Thoracic aorta (tissue), 2 donors: ENCODE measurements at regions not wholly inside any gene's neighbourhood (a gene's known extent, or its start where the extent isn't known, plus 50 kb on each side); places are given as distances from the start of the nearest gene placed in this dataset.

Experiments used
- ATAC-seq: fragments of 150-250 bp; one replicate; pipeline ENCODE4 v1.8.0; 2017; ENCODE audit warnings: low read depth; ENCODE audit not compliant: insufficient number of reproducible peaks, low FRiP score
- DNase-seq: peaks from one replicate; pipeline ENCODE4 v3.0.0-alpha.2; 2020; ENCODE audit warnings: low spot score
- H3K27ac ChIP-seq, 2 donors: fragments of 200-600 bp; sonication (generic); 1 replicate in 1 of 2; 2 replicates in 1 of 2; pipeline ENCODE4 v1.5.1; 2016; ENCODE audit warnings: mild to moderate bottlenecking in 2 of 2, moderate library complexity in 2 of 2
- H3K27me3 ChIP-seq: fragments of 200-600 bp; sonication (generic); replicated peaks from 2 replicates; pipeline ENCODE4 v1.6.0; 2016; ENCODE audit warnings: mild to moderate bottlenecking; ENCODE audit not compliant: insufficient read depth
- H3K36me3 ChIP-seq: fragments of 200-600 bp; sonication (generic); one replicate; pipeline ENCODE4 v1.5.1; 2016
- H3K4me1 ChIP-seq, 2 donors: fragments of 200-600 bp; sonication (generic); 1 replicate in 1 of 2; 2 replicates in 1 of 2; pipeline versions ENCODE4 v1.5.1 to v1.6.0; 2016; ENCODE audit warnings: low read depth in 2 of 2, mild to moderate bottlenecking in 1 of 2; ENCODE audit not compliant: control insufficient read depth in 1 of 2
- H3K4me3 ChIP-seq: fragments of 200-600 bp; sonication (generic); 2 replicates; pipeline ENCODE4 v1.5.1; 2016; ENCODE audit warnings: mild to moderate bottlenecking
- H3K9me3 ChIP-seq: fragments of 200-600 bp; sonication (generic); 2 replicates; pipeline ENCODE4 v1.5.1; 2016
- TF ChIP-seq, protein P1 (sequence below): fragments of 200-600 bp; sonication (generic); IDR thresholded peaks from one replicate; pipeline ENCODE4 v1.5.1; 2019; ENCODE audit warnings: antibody characterized with exemption

DNA sequence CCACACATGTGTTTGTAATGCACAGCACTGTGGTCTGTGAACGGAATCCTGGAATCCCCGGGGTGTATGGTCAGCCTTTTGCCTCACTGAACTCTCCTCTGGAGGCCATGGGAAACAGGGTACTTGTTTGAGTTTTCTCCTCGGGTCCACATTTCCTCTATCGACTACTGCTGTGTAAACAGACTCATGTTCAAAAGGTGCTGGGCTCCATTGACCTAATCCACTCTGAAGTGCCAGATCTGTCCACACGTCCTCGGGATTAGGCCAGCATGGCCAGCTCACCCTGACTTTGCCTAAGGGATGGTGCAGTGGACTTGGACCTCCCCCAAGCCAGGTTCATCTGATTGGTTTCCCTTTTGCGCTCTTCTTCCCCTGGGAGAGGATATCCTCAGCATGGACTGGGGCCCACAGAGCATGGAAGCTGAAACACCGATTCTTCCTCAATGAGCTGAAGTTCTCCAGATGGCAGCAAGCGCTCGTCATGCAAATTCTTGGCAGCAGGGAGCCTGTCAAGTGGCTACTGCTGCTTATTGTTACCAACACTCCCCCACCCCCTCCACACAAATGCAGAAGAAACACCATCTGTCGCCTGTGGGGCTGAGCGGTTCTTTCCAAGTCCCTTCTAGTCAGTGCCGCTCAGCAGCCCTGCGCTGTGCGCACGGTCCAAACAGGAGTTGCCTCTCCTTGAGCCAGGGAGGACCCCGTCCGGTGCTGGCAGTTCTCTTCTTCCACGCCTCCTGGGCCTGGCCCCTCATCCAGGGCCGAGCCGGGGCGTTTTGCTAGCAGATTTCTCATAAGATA is 292.6 kb upstream of the MARCKS start:
- no peaks in the 10 kb centered on the region for H3K9me3 ChIP-seq
- no peak for ATAC-seq
- H3K27ac ChIP-seq, result no peak overlapping the region
- H3K4me3 ChIP-seq, result peak overlapping the region; percentile 61
- peak; percentile 2 for DNase-seq
- peaks cover 3% of the 10 kb centered on the region in 2 donors for H3K4me1 ChIP-seq
- H3K27me3 ChIP-seq, result no peaks in the 10 kb centered on the region
- H3K36me3 ChIP-seq, result no peaks in the 10 kb centered on the region
- TF ChIP-seq, protein P1, sequence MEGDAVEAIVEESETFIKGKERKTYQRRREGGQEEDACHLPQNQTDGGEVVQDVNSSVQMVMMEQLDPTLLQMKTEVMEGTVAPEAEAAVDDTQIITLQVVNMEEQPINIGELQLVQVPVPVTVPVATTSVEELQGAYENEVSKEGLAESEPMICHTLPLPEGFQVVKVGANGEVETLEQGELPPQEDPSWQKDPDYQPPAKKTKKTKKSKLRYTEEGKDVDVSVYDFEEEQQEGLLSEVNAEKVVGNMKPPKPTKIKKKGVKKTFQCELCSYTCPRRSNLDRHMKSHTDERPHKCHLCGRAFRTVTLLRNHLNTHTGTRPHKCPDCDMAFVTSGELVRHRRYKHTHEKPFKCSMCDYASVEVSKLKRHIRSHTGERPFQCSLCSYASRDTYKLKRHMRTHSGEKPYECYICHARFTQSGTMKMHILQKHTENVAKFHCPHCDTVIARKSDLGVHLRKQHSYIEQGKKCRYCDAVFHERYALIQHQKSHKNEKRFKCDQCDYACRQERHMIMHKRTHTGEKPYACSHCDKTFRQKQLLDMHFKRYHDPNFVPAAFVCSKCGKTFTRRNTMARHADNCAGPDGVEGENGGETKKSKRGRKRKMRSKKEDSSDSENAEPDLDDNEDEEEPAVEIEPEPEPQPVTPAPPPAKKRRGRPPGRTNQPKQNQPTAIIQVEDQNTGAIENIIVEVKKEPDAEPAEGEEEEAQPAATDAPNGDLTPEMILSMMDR, result no peak

DNA sequence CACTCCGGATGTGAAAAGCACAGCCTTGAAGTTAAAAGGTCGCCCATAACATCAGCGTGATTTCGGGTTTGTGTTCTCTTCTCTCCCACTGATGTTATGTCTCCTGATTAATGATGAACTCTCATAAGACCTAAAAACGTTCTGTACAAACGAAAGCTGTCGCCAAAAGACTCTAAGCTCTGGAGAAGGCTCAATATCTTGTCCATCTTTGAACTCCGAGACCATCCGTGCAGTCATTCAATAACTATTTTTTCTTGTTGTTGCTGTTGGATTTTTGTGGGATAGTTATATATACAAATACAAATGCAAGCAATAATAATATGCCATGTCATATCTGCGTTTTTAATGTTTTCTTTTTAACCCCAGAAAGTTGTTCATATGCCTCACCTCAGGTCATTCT is 291.8 kb upstream of the MARCKS start:
- Histone ChIP-seq H3K27me3 (no peaks in the 10 kb centered on the region), H3K4me3 (peak overlapping the region; percentile 61), H3K27ac (no peak overlapping the region), H3K36me3 (no peaks in the 10 kb centered on the region), H3K4me1 (peaks cover 3% of the 10 kb centered on the region in 2 donors), H3K9me3 (no peaks in the 10 kb centered on the region)
- TF ChIP-seq, protein P1, result no peak
- DNase-seq (no peak), ATAC-seq (no peak)

DNA sequence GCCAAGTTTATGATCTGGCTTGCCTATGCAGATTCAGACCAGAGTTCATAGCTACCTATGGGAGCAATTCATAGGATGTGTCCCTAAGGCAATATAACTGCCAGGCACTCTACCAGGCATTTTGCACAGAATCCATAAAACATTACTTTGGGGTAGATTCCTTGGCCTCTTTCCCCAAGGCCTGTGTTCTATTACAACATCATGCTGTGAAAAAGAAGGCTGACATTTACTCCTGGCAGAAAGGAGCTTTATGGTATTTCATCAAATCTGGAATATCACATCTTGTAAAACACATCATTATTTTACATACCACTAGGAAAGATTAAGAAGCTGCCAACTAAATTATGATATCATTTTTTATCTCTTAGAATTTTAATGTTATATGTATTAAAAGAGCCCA is 287.0 kb upstream of the MARCKS start:
- Histone ChIP-seq H3K27ac (no peak overlapping the region), H3K4me3 (no peak overlapping the region), H3K36me3 (no peaks in the 10 kb centered on the region), H3K9me3 (no peaks in the 10 kb centered on the region), H3K27me3 (no peaks in the 10 kb centered on the region), H3K4me1 (no peaks in the 10 kb centered on the region)
- DNase-seq (no peak), ATAC-seq (no peak)
- TF ChIP-seq, protein P1, result no peak

DNA sequence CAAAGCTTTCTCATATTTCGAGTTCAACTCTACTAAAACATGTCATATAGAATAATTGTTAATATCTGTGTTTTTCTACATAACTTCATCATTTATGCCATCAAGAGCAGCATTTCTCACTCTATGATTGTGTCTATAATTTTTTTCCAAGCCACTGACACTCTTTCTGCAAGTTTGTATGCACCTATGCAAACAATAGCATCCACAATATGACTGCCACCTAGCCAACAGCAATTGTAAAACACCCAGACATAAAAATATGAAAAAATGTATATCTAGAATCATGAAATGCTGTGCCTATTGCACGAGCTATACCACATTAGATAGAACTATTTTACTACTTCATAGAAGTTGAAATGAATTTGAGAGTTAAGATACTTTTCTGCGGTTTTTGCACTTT is 286.5 kb upstream of the MARCKS start:
- TF ChIP-seq, protein P1, result no peak
- DNase-seq, result no peak
- H3K27me3 ChIP-seq, result no peaks in the 10 kb centered on the region
- H3K36me3 ChIP-seq, result no peaks in the 10 kb centered on the region
- no peaks in the 10 kb centered on the region for H3K4me1 ChIP-seq
- no peak for ATAC-seq
- H3K9me3 ChIP-seq, result no peaks in the 10 kb centered on the region
- no peak overlapping the region for H3K27ac ChIP-seq
- no peak overlapping the region for H3K4me3 ChIP-seq

DNA sequence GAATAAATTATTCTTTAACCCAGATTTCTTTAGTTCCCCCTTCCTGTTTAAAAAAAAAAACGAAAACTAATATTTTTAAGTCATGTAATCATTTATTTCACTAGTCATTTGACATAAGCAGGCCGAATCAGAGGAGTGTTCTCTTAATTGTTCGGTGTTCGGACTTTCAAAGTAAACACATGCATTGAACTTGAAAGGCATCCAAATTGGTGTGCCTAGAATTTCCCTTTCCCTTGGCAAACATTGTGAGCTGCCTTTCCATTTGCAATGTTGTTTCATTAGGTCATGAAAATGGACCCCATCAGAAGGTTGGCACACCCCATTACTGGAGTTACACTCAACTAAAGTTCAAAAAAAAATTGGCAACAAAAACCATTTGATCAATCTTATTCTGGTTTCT is 283.0 kb upstream of the MARCKS start:
- no peak overlapping the region for H3K27ac ChIP-seq
- no peaks in the 10 kb centered on the region for H3K36me3 ChIP-seq
- TF ChIP-seq, protein P1, result no peak
- H3K27me3 ChIP-seq, result no peaks in the 10 kb centered on the region
- no peaks in the 10 kb centered on the region for H3K4me1 ChIP-seq
- DNase-seq (no peak), ATAC-seq (no peak)
- H3K4me3 ChIP-seq, result no peak overlapping the region
- no peaks in the 10 kb centered on the region for H3K9me3 ChIP-seq
